ENCODE measurements at regions not wholly inside any gene's neighbourhood (a gene's known extent, or its start where the extent isn't known, plus 50 kb on each side); places are given as distances from the start of the nearest gene placed in this dataset.
A peak's percentile ranks its signal among the peaks of the same experiment; 100 is the strongest.
"Not testable (repeated sequence)": the region's sequence is repeated elsewhere in the genome, so short reads cannot be mapped to it uniquely, and the experiment has no call there.

DNA sequence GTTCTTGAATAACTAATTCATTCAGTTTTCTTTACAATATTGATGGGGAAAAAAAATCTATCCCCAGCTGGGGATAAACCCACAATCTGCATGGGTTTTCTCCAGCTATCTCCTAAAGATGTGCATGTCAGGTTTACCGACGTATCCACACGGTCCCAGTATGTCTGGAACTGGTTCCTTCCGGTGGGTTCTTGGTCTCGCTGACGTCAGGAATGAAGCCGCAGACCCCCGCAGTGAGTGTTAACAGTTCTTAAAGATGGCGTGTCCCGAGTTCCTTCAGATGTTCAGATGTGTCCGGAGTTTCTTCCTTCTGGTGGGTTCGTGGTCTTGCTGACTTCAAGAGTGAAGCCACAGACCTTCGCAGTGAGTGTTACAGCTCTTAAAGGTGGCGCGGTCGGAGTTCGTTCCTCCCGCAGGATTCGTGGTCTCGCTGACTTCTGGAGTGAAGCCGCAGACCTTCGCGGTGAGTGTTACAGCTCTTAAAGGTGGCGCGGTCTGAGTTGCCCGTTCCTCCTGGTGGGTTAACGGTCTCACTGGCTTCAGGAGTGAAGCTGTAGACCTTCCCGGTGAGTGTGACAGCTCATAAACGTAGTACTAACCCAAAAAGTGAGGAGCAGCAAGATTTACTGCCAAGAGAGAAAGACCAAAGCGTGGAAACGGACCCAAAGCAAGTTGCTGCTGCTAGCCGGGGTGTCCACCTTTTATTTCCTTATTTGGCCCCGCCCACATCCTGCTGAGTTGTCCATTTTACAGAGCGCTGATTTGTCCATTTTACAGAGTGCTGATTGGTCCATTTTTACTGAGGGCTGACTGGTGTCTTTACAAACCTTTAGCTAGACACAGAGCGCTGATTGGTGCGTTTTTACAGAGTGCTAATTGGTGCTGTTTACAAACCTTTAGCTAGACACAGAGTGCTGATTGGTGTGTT is 195.1 kb upstream of the NR2F2 start:
- DNase-seq, result no peak

DNA sequence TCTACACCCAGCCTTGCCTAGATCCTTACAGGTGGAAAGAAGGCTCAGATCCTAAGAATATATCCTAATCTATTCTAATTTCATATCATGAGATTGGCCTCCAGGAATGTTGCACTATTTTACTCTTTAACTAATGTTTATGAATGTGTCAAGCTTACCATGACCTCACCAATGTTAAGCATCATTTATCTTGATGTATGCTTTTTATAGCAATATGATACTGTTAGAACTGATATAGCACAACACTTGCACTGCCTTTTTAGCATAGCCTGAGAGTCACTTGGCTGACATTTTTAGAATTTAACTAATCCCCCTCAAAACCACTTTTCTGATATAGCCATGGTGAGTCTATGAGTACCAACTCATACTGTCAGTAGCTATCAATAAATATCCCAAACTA is 191.5 kb upstream of the NR2F2 start:
- DNase-seq, result no peak

DNA sequence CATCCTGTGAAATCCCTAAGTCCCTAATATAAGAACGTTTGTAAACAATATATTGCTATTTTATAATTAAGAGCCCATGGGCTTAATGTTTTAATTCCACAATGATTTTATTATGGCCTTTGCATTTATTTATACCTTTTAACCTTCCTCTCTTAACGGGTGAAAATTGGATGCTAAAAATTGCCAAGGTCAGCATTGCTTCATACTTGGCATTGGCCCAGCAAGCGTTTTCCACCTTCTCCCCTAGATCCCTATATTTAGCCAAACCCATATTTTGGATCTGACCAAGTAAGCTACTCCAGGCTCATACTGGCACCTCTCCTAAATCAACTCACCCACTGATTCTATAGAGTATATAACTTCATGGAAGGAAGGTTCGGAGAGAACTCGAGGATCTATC is 188.0 kb upstream of the NR2F2 start:
- DNase-seq, result no peak

DNA sequence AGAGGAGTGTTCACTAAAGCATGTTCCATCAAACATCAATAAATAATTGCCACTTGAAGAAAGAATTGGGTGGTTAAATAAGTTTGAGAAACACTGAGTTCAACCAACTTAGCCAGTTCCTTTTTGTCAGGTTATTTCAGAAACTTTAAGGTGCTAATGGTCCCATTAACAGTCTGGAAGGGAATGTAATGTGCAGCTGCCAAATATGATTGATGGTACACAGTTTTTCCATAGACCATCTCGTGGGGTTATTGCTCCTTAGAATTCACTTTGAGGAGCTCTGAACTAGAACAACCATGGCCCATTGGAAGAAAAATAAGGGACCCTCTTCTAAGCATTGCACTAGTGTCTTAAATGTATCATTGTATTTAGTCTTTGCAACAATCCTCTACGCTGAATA is 185.8 kb upstream of the NR2F2 start:
- no peak for DNase-seq

DNA sequence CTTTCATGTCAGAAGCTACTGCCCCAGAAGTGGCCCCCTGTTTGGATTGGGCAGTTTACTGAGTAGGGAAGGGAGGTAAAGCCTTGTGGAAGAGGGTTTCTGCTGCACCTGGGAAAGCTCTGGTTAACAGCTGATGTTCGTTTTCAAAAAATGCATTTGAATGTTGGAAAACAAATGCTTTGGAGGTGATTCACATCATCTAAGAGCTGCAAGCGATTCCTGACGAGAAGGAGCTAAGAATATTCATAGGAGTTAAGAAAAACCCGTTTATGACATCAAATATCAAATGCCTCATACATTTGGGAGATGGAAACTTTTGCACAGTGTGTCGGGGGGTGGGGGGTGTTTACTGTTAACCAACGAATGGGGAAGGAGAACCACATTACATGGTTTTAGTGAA is 183.8 kb upstream of the NR2F2 start:
- DNase-seq, result no peak

DNA sequence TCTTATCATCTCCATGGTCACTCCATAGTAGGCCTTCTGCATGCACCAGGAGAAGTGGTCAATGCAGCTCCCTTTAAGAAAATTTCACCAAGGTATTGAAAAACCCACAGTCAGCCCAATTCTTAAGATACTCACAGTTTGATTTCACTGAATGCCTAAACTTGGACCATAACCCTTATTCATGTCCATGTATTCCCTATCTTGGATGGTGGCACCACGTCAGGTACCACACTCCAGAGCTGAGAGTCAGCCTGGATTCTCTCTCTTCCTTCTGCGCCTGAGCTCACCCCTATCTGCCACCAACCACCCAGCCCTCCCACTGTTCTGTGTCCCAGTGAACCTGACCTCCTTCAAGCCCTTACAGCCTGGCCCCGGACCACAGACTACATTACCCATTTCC is 183.2 kb upstream of the NR2F2 start:
- no peak for DNase-seq

DNA sequence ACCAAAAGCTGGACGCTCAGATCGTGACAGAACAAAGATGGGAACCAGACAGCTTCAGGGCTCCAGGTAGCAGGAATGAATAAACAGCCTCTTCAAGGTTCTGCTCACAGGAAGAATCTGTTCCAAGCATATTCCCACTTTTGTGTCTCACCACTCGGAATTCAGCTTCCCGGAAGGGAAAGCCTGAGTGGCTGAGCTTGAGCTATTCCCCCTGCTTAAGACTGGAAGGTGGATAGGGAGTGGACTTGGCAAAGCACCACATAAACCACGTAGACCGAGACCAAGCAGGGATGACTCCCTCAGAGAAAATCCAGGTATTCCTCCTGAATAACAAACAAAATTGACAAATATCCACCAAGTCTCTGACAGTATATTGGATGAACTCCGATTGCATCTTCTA is 180.2 kb upstream of the NR2F2 start:
- no peak for DNase-seq

DNA sequence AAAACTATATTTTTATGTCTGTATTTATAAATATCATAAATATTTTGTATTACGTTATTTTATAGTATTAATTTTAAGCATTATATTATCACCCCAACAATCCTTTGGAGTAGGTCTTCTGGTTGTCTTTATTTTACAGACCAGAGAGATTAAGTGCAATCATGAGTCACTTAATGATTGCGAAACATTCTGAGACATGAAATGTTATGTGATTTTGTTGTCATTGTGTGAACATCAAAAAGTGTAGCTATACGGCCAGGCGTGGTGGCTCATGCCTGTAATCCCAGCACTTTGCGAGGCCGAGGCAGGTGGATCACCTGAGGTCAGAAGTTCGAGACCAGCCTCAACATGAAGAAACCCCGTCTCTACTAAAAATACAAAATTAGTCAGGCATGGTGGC is 178.8 kb upstream of the NR2F2 start:
- DNase-seq, result not testable (repeated sequence)

DNA sequence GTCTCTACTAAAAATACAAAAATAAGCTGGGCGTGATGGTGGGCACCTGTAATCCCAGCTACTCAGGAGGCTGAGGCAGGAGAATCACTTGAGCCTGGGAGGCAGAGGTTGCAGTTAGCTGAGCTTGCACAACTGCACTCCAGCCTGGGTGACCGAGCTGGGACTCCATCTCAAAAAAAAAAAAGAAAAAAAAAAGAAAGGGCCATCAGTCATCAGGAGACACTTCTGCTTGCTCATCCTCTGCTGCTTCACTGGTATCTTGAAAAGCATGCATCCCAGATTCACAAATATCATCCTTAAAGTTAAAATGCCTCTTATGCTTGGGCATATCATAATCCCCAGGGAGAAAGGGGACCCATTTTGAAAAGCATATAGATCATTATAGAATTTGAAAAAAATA is 176.6 kb upstream of the NR2F2 start:
- DNase-seq, result no peak

DNA sequence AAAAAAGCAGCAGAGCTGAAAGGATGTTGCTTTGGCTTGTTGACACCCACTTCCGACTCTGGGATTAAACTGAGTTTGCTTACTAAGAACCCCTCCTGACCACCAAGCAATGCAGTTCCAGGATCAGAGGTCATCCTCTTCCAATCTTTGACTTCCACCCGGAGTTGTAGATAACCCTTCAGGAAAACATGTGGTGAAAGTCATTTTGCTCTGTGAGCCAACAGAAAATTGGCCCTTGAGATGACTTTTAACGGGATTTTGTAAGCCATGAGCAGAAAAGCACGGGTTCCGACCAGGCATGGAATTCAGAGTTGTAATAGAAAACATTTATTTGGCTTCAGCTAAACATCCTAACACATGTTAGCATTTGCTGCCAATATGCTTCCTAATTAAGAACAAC is 171.6 kb upstream of the NR2F2 start:
- DNase-seq, result no peak

DNA sequence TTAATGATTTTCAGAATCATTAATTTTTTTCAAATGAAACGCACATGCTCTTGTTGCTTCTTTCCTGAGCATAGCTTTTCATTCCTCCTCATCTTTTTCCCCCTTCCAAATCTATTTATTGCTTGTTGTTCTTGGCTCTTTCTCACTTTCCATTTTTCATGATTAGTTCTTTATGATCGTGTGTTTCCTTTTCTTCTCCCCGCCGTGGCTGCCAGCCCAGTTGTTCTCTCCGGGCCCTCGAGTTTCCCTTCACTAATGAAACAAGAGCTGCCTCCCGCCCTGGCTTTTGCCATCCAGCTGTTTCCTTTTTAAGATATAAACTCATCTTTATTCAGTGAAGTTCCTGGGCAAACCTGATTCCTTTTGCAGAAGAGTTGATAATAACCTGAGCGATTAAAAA is 170.2 kb upstream of the NR2F2 start:
- no peak for DNase-seq

DNA sequence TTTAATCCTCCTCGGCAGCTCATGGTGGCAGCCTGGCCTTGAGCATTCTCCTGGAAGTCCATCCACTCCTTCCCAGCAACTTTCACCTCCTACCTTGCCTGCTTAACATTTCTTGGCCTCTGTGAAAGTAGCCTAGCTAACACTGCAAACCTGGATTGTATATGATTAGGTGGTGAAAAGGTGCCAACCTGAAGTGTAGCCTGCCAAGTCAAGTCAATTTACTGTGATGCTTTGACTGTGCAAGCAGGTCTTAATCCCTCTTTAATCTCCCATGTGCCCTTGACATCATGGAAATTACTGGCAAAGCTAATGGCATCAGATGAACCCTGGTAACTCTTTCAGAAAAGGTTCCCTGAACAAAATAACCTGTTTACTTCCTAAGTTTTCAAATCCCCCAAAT is 169.7 kb upstream of the NR2F2 start:
- DNase-seq, result no peak

DNA sequence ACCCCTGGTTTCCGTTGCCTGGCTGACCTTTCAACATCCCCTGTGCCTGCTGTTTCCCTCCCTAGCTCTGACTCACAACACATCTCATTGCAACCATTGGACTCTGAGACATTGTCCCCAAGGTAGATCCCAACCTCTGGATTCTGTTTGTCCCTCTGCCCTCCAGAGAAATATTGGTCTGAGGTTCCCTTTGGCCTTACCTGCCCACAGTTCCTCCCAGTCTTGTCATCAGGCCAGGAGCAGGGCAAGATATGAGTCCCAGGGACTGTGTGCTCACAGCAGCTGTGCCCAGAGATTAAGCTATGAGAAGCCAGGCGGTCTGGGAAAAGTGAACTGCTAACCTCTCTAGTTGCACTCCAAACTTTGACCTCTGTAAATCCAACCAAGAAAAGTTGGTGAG is 168.2 kb upstream of the NR2F2 start:
- no peak for DNase-seq

DNA sequence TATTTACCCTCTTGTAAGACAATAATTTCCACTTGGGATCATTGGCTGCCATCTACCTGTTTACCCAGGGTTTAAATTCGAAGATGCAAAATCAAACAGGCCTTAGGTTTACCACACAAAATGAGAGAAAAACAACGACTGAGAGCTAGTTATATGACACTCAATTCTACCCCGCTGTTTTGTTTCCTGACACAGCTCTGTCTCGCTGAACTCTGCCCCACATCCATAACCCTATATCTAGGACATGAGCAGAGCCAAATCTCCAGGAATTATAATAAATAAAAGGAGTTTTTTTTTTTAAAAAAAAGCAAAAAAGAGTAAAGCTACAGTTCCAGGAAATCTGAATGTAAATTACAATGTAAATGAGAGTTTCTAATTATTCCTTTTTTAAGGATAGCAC is 165.4 kb upstream of the NR2F2 start:
- no peak for DNase-seq

DNA sequence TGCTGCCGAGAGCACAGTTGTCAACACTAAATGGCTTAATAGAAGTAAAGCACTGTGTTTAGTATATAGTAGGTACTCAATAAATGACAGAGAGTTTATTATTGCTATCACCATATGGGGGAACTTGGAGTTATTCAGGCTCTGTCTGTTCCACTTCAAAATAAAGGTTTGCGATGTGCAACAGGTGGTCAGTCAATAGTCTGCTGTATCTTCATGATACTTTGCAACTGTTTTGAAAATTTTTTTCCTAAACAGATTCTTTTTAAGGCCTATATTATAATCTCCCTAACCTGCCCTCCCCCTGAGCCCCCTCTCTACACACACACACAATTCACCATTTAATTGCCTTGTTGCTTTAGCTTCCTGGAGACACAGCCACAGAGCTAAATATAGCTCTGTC is 164.7 kb upstream of the NR2F2 start:
- DNase-seq, result no peak

DNA sequence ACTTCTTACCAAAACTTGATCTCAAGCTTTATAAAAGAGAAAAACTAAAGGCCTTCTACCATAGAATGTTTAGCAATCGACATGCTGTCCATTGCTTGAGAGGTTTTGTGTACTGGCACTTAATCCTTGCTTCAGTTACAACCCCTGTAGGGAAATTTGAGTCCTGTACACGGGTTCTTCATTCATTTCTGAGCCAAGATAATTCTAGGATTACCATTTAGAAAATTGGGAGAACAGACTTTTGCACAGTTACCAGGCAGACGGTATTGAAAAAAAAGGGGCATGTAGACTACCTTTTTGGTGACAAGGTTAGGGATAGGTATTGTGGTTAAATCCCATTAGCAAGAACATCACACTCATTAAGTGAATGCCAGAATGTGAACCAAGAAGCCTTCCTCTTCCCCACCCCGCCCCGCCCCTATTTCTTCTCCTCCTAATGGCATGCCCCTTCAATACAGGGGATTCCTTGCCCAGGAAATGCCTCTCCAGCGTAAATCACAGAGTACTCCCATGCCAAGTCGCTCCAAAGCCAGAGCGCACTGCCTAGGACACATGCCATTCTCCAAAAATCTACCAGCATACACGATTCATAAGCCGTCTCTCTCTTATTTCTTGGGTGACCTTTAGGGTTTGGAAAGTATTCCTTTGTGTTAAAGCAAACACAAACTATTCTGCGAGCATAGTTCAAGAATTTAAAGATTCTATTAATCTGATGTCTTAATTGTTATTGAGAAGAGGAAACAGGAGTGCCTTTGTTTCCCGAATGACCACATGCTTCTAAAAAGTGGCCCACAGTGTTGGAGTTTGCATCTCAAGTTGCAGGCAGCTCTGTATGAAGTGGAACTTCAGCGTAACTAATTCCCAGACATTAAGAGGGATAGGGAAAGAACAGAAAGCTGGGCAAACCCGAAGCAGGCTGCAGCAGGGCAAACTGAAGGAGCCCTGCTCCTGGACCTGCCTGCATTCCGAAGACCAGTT is 164.0 kb upstream of the NR2F2 start:
- no peak for DNase-seq

DNA sequence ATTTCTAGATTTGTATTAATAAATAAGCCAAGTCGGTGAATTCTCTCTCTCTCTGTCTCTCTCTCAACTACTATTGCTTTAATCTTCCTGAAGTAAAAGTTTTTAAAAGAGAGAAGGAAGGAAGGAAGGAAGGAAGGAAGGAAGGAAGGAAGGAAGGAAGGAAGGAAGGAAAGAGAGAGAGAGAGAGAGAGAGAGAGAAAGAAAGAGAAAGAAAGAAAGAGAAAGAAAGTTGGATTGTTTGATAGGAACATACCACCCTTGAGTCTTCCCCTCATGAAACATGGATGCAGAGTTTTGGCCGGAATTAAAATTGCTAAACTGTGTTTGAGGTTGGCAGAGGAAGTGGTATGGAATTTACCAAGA is 159.9 kb upstream of the NR2F2 start:
- not testable (repeated sequence) for DNase-seq

DNA sequence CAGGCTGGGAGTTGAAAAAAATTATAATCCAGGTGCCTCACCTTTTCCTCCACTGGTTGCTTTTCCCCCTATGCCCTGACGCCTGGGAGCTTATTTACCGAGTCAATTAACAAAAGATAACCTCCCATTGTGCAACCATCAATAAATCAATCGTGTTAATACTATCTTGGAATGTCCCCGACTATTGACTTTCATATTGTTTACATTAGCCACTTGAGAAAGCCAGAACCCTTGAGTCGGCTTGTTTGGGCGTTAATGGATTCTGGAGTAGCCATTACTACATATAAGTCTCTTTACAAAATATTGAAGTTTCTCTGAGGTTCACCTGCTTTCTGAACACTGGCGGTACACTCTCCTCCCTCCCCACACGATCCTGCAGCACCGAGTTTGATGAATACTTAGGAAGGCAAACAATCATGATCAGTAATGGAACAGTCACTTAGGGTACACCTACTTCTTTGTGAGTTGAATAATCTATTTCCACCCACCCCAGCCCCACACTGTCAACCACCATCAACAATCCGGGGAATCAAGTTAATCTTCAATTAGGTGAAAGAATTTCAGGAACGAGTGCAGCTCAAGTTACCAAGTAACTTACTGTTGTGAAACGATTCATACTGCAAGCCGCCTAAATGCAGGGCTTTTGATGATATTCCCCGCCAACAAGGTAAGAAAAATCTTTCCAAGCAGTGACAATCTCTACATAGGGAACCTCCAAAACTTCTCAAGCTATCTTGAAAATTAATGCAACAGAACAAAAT is 159.3 kb upstream of the NR2F2 start:
- DNase-seq, result peak; percentile 8

DNA sequence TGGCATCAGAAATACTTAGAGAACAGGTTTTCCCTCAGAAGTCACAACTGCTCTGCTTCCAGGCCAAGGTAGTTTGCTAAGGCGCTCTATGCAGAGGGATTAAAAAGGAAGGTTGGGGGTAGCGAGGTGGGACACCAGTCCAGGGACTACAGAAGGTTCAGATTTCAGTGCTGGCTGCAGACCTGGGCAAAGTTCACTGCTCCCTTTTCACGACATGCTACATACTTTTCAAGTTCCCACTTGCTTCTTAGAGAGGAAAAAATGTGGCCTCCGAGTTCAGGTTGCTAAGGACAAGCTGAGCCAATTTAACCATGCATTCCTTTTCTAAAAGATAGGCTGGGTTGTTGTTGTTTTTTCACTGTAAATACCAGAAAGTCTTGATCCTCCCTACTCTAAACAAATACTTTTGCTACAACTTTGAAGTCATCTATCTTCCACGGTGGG is 158.6 kb upstream of the NR2F2 start:
- DNase-seq, result no peak

DNA sequence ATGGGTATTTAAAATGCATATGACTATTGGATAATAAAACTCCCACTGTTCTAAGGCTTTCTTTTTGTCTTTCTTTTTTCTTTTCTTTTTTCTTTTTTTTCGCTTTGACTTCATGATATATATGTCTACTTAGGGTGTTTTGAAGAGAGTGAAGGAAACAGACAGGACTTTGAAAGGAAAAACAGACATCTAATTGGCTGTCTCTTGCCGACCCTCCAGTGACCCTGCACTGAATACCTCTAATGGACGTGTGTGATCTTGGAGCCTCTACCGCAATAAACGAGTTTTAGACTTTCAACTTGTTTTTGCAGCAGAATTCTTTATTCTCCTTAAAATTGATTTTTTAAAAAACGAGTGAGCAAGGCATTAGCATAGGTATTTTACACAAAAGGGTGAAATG is 158.1 kb upstream of the NR2F2 start:
- no peak for DNase-seq

DNA sequence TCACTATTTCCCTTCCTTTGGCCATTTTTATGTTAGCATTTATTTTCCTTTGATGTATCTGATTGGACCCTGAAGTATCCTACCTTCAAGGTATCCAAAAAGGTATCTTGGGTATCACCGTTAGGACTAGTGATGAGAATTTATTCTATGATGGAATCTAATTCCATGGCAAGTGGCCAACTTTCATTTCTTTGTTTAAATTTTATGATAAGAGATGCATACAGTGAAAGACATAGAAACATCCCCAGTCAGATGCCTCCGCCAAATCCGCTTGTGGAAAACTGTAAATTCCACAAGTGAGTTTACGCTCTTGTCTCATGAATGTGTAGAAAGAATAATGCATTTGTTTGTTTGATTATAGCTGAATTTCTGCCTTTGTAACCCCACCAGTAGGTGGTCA is 153.7 kb upstream of the NR2F2 start:
- DNase-seq, result no peak

DNA sequence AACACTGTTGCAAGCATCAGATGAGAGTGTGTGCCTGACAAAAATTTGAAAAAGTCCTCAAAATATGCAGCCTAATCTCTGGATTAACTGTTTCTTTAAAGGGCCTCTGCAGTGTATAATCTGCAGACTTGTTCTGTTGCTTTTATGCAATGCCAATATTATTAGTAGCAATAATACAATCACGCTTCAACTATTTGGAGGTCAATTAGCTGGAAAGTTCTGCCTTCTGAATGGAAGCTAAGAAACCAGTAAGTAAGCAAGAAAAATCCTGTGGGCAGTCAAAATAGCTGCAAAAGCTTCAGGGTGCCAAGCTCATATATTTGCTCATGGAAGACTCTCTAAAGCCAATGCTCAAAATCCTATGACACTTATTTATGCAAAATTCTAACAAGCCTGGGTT is 153.2 kb upstream of the NR2F2 start:
- DNase-seq, result no peak

DNA sequence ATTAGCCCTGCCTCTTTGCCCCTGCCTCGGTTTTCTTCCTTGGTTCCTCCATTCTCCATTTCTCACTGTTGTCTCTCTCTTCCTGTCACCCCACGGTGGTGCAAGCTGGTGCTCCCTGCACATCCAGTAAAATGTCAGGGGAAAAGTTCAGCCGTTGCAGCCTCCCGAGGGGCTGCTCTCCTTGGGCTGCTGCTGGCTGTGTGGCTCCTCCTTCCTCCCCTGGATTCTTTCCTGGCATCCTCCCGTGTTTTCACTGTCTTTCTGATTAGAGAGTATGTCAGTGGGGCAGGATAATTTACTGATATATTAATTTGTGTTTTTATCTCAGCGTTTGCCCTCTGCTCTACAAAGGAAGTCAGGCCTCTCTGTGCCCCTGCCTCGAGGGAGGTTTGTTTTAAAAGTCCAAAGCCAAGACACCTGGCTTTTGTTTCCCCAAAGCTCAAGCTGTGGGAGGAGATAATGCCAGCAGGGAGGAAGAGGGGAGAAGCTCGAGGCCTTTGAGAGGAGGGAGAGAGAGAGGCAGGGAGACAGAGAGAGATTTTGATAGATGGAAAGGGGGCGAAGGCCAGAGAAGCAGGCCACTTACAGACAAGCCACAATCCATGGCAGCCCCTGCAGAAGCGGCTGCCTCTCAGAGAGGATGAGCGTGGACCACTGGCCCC is 150.3 kb upstream of the NR2F2 start:
- no peak for DNase-seq

All from NCI-H146 (cell line).